ENCODE measurements at regions not wholly inside any gene's neighbourhood (a gene's known extent, or its start where the extent isn't known, plus 50 kb on each side); places are given as distances from the start of the nearest gene placed in this dataset.

- no peak overlapping the region for H3K9ac ChIP-seq (ENCODE audit: low read length)
- H3K27me3 ChIP-seq (ENCODE audit: control insufficient read depth, insufficient read depth, low read length): no peaks in the 10 kb centered on the region
- H3K27ac ChIP-seq (ENCODE audit: low read depth, low read length): no peak overlapping the region
- peaks cover 2% of the 10 kb centered on the region; the same call in 1 of the 2 replicates for H3K9me3 ChIP-seq (ENCODE audit: control insufficient read depth, insufficient read depth, low read depth, low read length)
- H3K4me1 ChIP-seq (ENCODE audit: control insufficient read depth, insufficient read depth, low read length): no peaks in the 10 kb centered on the region
- H3K4me3 ChIP-seq (ENCODE audit: low read depth, low read length): no peak overlapping the region
- H3K36me3 ChIP-seq (ENCODE audit: control insufficient read depth, insufficient read depth, low read length): no peaks in the 10 kb centered on the region
These were observed 145.9 kb upstream of the IRX2 start for GRCh38 chr5:2897276-2897961.

GRCh38 chr5:2896371-2897275 lies 145.1 kb upstream of the IRX2 start:
- Histone ChIP-seq H3K36me3 (ENCODE audit: control insufficient read depth, insufficient read depth, low read length) (no peaks in the 10 kb centered on the region), H3K4me1 (ENCODE audit: control insufficient read depth, insufficient read depth, low read length) (no peaks in the 10 kb centered on the region), H3K9me3 (ENCODE audit: control insufficient read depth, insufficient read depth, low read depth, low read length) (peaks cover 2% of the 10 kb centered on the region; the same call in 1 of the 2 replicates), H3K27ac (ENCODE audit: low read depth, low read length) (no peak overlapping the region), H3K27me3 (ENCODE audit: control insufficient read depth, insufficient read depth, low read length) (no peaks in the 10 kb centered on the region; the same call in 1 of the 2 replicates), H3K4me3 (ENCODE audit: low read depth, low read length) (no peak overlapping the region), H3K9ac (ENCODE audit: low read length) (no peak overlapping the region)

DNA sequence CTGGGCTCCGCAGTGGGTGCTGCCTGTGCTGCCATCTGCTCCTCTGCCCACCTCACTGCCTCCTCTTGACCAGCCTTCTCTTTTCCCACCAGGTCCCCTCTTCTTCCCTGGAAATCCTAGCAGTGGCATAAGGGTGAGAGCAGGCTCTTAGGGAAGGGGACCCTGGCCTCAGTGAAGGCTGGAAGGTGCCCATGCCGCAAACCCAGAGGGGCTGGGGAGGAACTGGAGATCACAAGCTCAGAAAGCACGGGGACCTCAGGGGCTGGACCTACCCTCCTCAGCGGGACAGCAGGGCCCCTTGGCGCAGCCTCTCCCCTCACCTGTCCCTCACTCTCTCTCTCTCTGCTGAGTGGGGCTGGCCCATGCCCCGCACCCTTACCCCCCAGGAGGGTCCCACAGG lies 144.4 kb upstream of the IRX2 start:
- no peaks in the 10 kb centered on the region for H3K4me1 ChIP-seq (ENCODE audit: control insufficient read depth, insufficient read depth, low read length)
- H3K27ac ChIP-seq (ENCODE audit: low read depth, low read length): no peak overlapping the region
- H3K27me3 ChIP-seq (ENCODE audit: control insufficient read depth, insufficient read depth, low read length): no peaks in the 10 kb centered on the region; the same call in 1 of the 2 replicates
- H3K36me3 ChIP-seq (ENCODE audit: control insufficient read depth, insufficient read depth, low read length): no peaks in the 10 kb centered on the region
- H3K9me3 ChIP-seq (ENCODE audit: control insufficient read depth, insufficient read depth, low read depth, low read length): peaks cover 1% of the 10 kb centered on the region; the same call in 1 of the 2 replicates
- H3K9ac ChIP-seq (ENCODE audit: low read length): no peak overlapping the region
- no peak overlapping the region for H3K4me3 ChIP-seq (ENCODE audit: low read depth, low read length)

GRCh38 chr5:2895196-2895595 lies 143.7 kb upstream of the IRX2 start:
- no peaks in the 10 kb centered on the region for H3K4me1 ChIP-seq (ENCODE audit: control insufficient read depth, insufficient read depth, low read length)
- H3K9ac ChIP-seq (ENCODE audit: low read length): no peak overlapping the region
- H3K4me3 ChIP-seq (ENCODE audit: low read depth, low read length): no peak overlapping the region
- H3K36me3 ChIP-seq (ENCODE audit: control insufficient read depth, insufficient read depth, low read length): no peaks in the 10 kb centered on the region
- no peaks in the 10 kb centered on the region; the same call in 1 of the 2 replicates for H3K27me3 ChIP-seq (ENCODE audit: control insufficient read depth, insufficient read depth, low read length)
- no peak overlapping the region for H3K27ac ChIP-seq (ENCODE audit: low read depth, low read length)
- no peaks in the 10 kb centered on the region for H3K9me3 ChIP-seq (ENCODE audit: control insufficient read depth, insufficient read depth, low read depth, low read length)

- no peaks in the 10 kb centered on the region for H3K9me3 ChIP-seq (ENCODE audit: control insufficient read depth, insufficient read depth, low read depth, low read length)
- no peaks in the 10 kb centered on the region for H3K4me1 ChIP-seq (ENCODE audit: control insufficient read depth, insufficient read depth, low read length)
- no peak overlapping the region for H3K4me3 ChIP-seq (ENCODE audit: low read depth, low read length)
- H3K9ac ChIP-seq (ENCODE audit: low read length): no peak overlapping the region
- H3K36me3 ChIP-seq (ENCODE audit: control insufficient read depth, insufficient read depth, low read length): no peaks in the 10 kb centered on the region
- no peak overlapping the region for H3K27ac ChIP-seq (ENCODE audit: low read depth, low read length)
- no peaks in the 10 kb centered on the region; the same call in 1 of the 2 replicates for H3K27me3 ChIP-seq (ENCODE audit: control insufficient read depth, insufficient read depth, low read length)
These were observed 143.3 kb upstream of the IRX2 start for GRCh38 chr5:2894736-2895135.

GRCh38 chr5:2894316-2894715 lies 142.8 kb upstream of the IRX2 start:
- Histone ChIP-seq H3K27ac (ENCODE audit: low read depth, low read length) (no peak overlapping the region), H3K9me3 (ENCODE audit: control insufficient read depth, insufficient read depth, low read depth, low read length) (no peaks in the 10 kb centered on the region), H3K9ac (ENCODE audit: low read length) (no peak overlapping the region), H3K36me3 (ENCODE audit: control insufficient read depth, insufficient read depth, low read length) (no peaks in the 10 kb centered on the region), H3K27me3 (ENCODE audit: control insufficient read depth, insufficient read depth, low read length) (no peaks in the 10 kb centered on the region; the same call in 1 of the 2 replicates), H3K4me1 (ENCODE audit: control insufficient read depth, insufficient read depth, low read length) (no peaks in the 10 kb centered on the region), H3K4me3 (ENCODE audit: low read depth, low read length) (no peak overlapping the region)

GRCh38 chr5:2892466-2893000 lies 141.1 kb upstream of the IRX2 start:
- Histone ChIP-seq H3K4me1 (ENCODE audit: control insufficient read depth, insufficient read depth, low read length) (no peaks in the 10 kb centered on the region), H3K27ac (ENCODE audit: low read depth, low read length) (no peak overlapping the region)

GRCh38 chr5:2891781-2892180 lies 140.3 kb upstream of the IRX2 start:
- no peaks in the 10 kb centered on the region for H3K36me3 ChIP-seq (ENCODE audit: control insufficient read depth, insufficient read depth, low read length)
- H3K9me3 ChIP-seq (ENCODE audit: control insufficient read depth, insufficient read depth, low read depth, low read length): no peaks in the 10 kb centered on the region
- H3K27ac ChIP-seq (ENCODE audit: low read depth, low read length): no peak overlapping the region

More at GRCh38 chr5:2892466-2893000, 141.1 kb upstream of the IRX2 start:
- H3K9me3 ChIP-seq (ENCODE audit: control insufficient read depth, insufficient read depth, low read depth, low read length): no peaks in the 10 kb centered on the region
- no peaks in the 10 kb centered on the region; the same call in 1 of the 2 replicates for H3K27me3 ChIP-seq (ENCODE audit: control insufficient read depth, insufficient read depth, low read length)
- H3K36me3 ChIP-seq (ENCODE audit: control insufficient read depth, insufficient read depth, low read length): no peaks in the 10 kb centered on the region
- H3K4me3 ChIP-seq (ENCODE audit: low read depth, low read length): no peak overlapping the region
- H3K9ac ChIP-seq (ENCODE audit: low read length): no peak overlapping the region

GRCh38 chr5:2890011-2890410 lies 138.5 kb upstream of the IRX2 start:
- Histone ChIP-seq H3K4me1 (ENCODE audit: control insufficient read depth, insufficient read depth, low read length) (peaks cover 12% of the 10 kb centered on the region; the same call in 1 of the 2 replicates), H3K27ac (ENCODE audit: low read depth, low read length) (no peak overlapping the region), H3K36me3 (ENCODE audit: control insufficient read depth, insufficient read depth, low read length) (no peaks in the 10 kb centered on the region), H3K27me3 (ENCODE audit: control insufficient read depth, insufficient read depth, low read length) (no peaks in the 10 kb centered on the region; the same call in 1 of the 2 replicates), H3K9me3 (ENCODE audit: control insufficient read depth, insufficient read depth, low read depth, low read length) (no peaks in the 10 kb centered on the region), H3K4me3 (ENCODE audit: low read depth, low read length) (no peak overlapping the region), H3K9ac (ENCODE audit: low read length) (no peak overlapping the region)

More at GRCh38 chr5:2891781-2892180, 140.3 kb upstream of the IRX2 start:
- Histone ChIP-seq H3K27me3 (ENCODE audit: control insufficient read depth, insufficient read depth, low read length) (no peaks in the 10 kb centered on the region; the same call in 1 of the 2 replicates), H3K9ac (ENCODE audit: low read length) (no peak overlapping the region), H3K4me3 (ENCODE audit: low read depth, low read length) (no peak overlapping the region), H3K4me1 (ENCODE audit: control insufficient read depth, insufficient read depth, low read length) (peaks cover 7% of the 10 kb centered on the region; the same call in 1 of the 2 replicates)

DNA sequence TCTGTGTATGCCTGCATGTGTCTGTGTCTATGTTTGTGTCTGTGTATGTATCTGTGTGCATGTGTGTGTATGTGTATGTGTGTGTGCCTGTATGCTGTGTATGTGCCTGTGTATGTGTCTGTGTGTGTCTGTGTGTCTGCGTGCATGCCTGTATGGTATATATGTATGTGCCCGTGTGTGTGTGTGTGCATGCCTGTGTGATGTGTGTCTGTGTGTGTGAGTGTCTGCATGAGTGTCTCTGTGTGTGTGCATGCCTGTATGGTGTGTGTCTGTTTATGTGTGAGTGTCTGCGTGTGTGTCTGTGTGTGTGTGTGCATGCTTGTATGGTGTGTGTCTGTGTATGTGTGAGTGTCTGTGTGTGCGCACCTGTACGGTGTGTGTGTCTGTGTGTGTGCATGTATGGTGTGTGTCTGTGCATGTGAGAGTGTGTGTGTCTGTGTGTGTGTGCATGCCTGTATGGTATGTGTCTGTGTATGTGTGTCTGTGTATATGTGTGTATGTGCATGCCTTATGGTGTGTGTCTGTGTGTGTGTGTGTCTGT lies 137.1 kb upstream of the IRX2 start:
- Histone ChIP-seq H3K9ac (ENCODE audit: low read length) (no peak overlapping the region), H3K4me3 (ENCODE audit: low read depth, low read length) (no peak overlapping the region), H3K27me3 (ENCODE audit: control insufficient read depth, insufficient read depth, low read length) (no peaks in the 10 kb centered on the region; the same call in 1 of the 2 replicates), H3K36me3 (ENCODE audit: control insufficient read depth, insufficient read depth, low read length) (no peaks in the 10 kb centered on the region), H3K9me3 (ENCODE audit: control insufficient read depth, insufficient read depth, low read depth, low read length) (no peaks in the 10 kb centered on the region), H3K27ac (ENCODE audit: low read depth, low read length) (no peak overlapping the region), H3K4me1 (ENCODE audit: control insufficient read depth, insufficient read depth, low read length) (peaks cover 12% of the 10 kb centered on the region; the same call in 1 of the 2 replicates)
